H1 (cell line): ENCODE measurements at regions not wholly inside any gene's neighbourhood (a gene's known extent, or its start where the extent isn't known, plus 50 kb on each side); places are given as distances from the start of the nearest gene placed in this dataset.

Experiments
- CTCF ChIP-seq, 3 experiments: IDR thresholded peaks; 1 replicate in 2 of 3; 2 replicates in 1 of 3; pipeline versions ENCODE4 v1.5.1 to v1.6.1; 2011; ENCODE audit warnings: low read length in 3 of 3, mild to moderate bottlenecking in 3 of 3, inconsistent platforms in 2 of 3, low read depth in 1 of 3, moderate library complexity in 1 of 3; ENCODE audit not compliant: insufficient read depth in 1 of 3; ENCODE audit errors: control extremely low read depth in 1 of 3
- JUN ChIP-seq: IDR thresholded peaks from 2 replicates; pipeline ENCODE4 v1.6.1; 2011; ENCODE audit warnings: low read depth, mild to moderate bottlenecking, improper control_type of control experiment, low read length
- PHF8 ChIP-seq: fragments of 200-600 bp; sonication (generic); conservative IDR thresholded peaks from 2 replicates; pipeline ENCODE4 v1.7.1; 2012; ENCODE audit warnings: low read depth, mild to moderate bottlenecking, inconsistent platforms, low read length, moderate library complexity
- POLR2A ChIP-seq, 2 experiments: IDR thresholded peaks; 1 replicate in 1 of 2; 2 replicates in 1 of 2; pipeline ENCODE4 v1.6.1; 2011; ENCODE audit warnings: low read depth in 2 of 2, low read length in 2 of 2, mild to moderate bottlenecking in 2 of 2; ENCODE audit errors: control extremely low read depth in 1 of 2
- POLR2AphosphoS5 ChIP-seq: IDR thresholded peaks from 2 replicates; pipeline ENCODE4 v1.6.1; 2011; ENCODE audit warnings: low read depth, low read length
- RFX5 ChIP-seq: IDR thresholded peaks from 2 replicates; pipeline ENCODE4 v1.6.1; 2011; ENCODE audit warnings: low read depth, low read length, improper control_type of control experiment, borderline replicate concordance
- YY1 ChIP-seq: IDR thresholded peaks from 2 replicates; pipeline ENCODE4 v1.6.1; 2011; ENCODE audit warnings: low read depth, mild to moderate bottlenecking, low read length

- TF ChIP-seq POLR2AphosphoS5 (no peak), PHF8 (no peak), YY1 (no peak), POLR2A (IDR thresholded peaks at IDR 0.05; ENCODE audit: control extremely low read depth in 1 of 2, low read depth in 2 of 2, low read length in 2 of 2) (no peak), JUN (no peak), CTCF (IDR thresholded peaks at IDR 0.05; ENCODE audit: control extremely low read depth in 1 of 3, insufficient read depth in 1 of 3, low read depth in 1 of 3, low read length in 3 of 3) (no peak), RFX5 (no peak)
These were observed 225.0 kb downstream of the KCNC2 start for GRCh38 chr12:74984631-74985030.
